WTC11 (cell line): ENCODE measurements at regions not wholly inside any gene's neighbourhood (a gene's known extent, or its start where the extent isn't known, plus 50 kb on each side); places are given as distances from the start of the nearest gene placed in this dataset.

ENCODE experiments used
- ATAC-seq: fragments of 200-7000 bp; cut with Tn5 transposase; 2 replicates; pipeline ENCODE4 v1.10.0; 2021; ENCODE audit warnings: mild to moderate bottlenecking, moderate library complexity
- CTCF ChIA-PET: fragments of 300-600 bp; sonication (Branson Sonifier 250); formaldehyde crosslinking; loops from one replicate; lab custom pipeline; 2021; ENCODE audit warnings: antibody characterized with exemption; lab: Charles Lee
- POLR2A ChIA-PET: fragments of 350-600 bp; sonication (Branson Sonifier 250); formaldehyde crosslinking; loops from one replicate; lab custom pipeline; 2021; ENCODE audit warnings: antibody characterized with exemption; lab: Charles Lee
- DNase-seq: peaks from one replicate; pipeline ENCODE4 v3.0.0; 2021; ENCODE audit warnings: low spot score
- H3K27ac Mint-ChIP-seq: 2 replicates; pipeline ENCODE4 v1.8.0; 2021; ENCODE audit warnings: mixed read lengths
- H3K27me3 Mint-ChIP-seq: 2 replicates; pipeline ENCODE4 v1.8.0; 2021; ENCODE audit warnings: low read depth, mild to moderate bottlenecking, moderate library complexity, mixed read lengths
- H3K36me3 Mint-ChIP-seq: 2 replicates; pipeline ENCODE4 v1.8.0; 2021; ENCODE audit warnings: mixed read lengths
- H3K4me1 Mint-ChIP-seq: 2 replicates; pipeline ENCODE4 v1.8.0; 2022; ENCODE audit warnings: mixed read lengths
- H3K4me3 Mint-ChIP-seq: 2 replicates; pipeline ENCODE4 v1.8.0; 2021; ENCODE audit warnings: mild to moderate bottlenecking, moderate library complexity, mixed read lengths
- H3K9me3 Mint-ChIP-seq: 2 replicates; pipeline ENCODE4 v1.8.0; 2021; ENCODE audit warnings: mixed read lengths
- AFF4 ChIP-seq: sonication (generic); formaldehyde crosslinking; IDR thresholded peaks from 2 replicates; pipeline ENCODE4 v1.8.1; 2023; ENCODE audit warnings: mild to moderate bottlenecking, missing genetic modification reagents, borderline replicate concordance
- ARID4B ChIP-seq: sonication (generic); formaldehyde crosslinking; IDR thresholded peaks from 2 replicates; pipeline ENCODE4 v1.8.0; 2023; ENCODE audit warnings: missing genetic modification reagents, mild to moderate bottlenecking, borderline replicate concordance
- CBFB ChIP-seq: sonication (generic); formaldehyde crosslinking; IDR thresholded peaks from 2 replicates; pipeline ENCODE4 v1.8.1; 2022; ENCODE audit warnings: mild to moderate bottlenecking, low read depth, missing genetic modification reagents
- CDX4 ChIP-seq: fragments of 250-450 bp; sonication (Bioruptor Pico); IDR thresholded peaks from 2 replicates; pipeline ENCODE4 v1.9.0; 2021; ENCODE audit warnings: moderate library complexity, mild to moderate bottlenecking, inconsistent platforms, borderline replicate concordance
- CREB1 ChIP-seq: sonication (generic); formaldehyde crosslinking; IDR thresholded peaks from 2 replicates; pipeline ENCODE4 v1.8.0; 2023; ENCODE audit warnings: mild to moderate bottlenecking, missing genetic modification reagents
- CREM ChIP-seq: sonication (generic); formaldehyde crosslinking; IDR thresholded peaks from 2 replicates; pipeline ENCODE4 v1.8.1; 2022; ENCODE audit warnings: mild to moderate bottlenecking, missing genetic modification reagents, moderate library complexity
- E2F5 ChIP-seq: sonication (generic); formaldehyde crosslinking; IDR thresholded peaks from 2 replicates; pipeline ENCODE4 v1.8.1; 2022; ENCODE audit warnings: mild to moderate bottlenecking, moderate library complexity, missing genetic modification reagents
- ESRRA ChIP-seq: sonication (generic); formaldehyde crosslinking; IDR thresholded peaks from 2 replicates; pipeline ENCODE4 v1.8.1; 2022; ENCODE audit warnings: mild to moderate bottlenecking, missing genetic modification reagents, borderline replicate concordance
- FOXP1 ChIP-seq: sonication (generic); formaldehyde crosslinking; IDR thresholded peaks from 2 replicates; pipeline ENCODE4 v1.8.0; 2022; ENCODE audit warnings: missing genetic modification reagents, mild to moderate bottlenecking, moderate library complexity, borderline replicate concordance
- GTF2I ChIP-seq: fragments of 250-450 bp; sonication (Bioruptor Pico); conservative IDR thresholded peaks from 2 replicates; pipeline ENCODE4 v1.4.0; 2021; ENCODE audit warnings: mild to moderate bottlenecking
- JUN ChIP-seq: sonication (generic); formaldehyde crosslinking; IDR thresholded peaks from 2 replicates; pipeline ENCODE4 v1.8.0; 2023; ENCODE audit warnings: mild to moderate bottlenecking, missing genetic modification reagents
- MAX ChIP-seq: sonication (generic); formaldehyde crosslinking; IDR thresholded peaks from 2 replicates; pipeline ENCODE4 v1.8.0; 2022; ENCODE audit warnings: mild to moderate bottlenecking, missing genetic modification reagents
- NR2C2 ChIP-seq: sonication (generic); formaldehyde crosslinking; IDR thresholded peaks from 2 replicates; pipeline ENCODE4 v1.8.0; 2022; ENCODE audit warnings: mild to moderate bottlenecking, missing genetic modification reagents
- RORB ChIP-seq: fragments of 250-450 bp; sonication (Bioruptor Pico); IDR thresholded peaks from 2 replicates; pipeline ENCODE4 v1.9.0; 2021; ENCODE audit warnings: mild to moderate bottlenecking
- SMAD4 ChIP-seq: sonication (generic); formaldehyde crosslinking; IDR thresholded peaks from 2 replicates; pipeline ENCODE4 v1.8.0; 2022; ENCODE audit warnings: mild to moderate bottlenecking, missing genetic modification reagents
- USF2 ChIP-seq: sonication (generic); formaldehyde crosslinking; IDR thresholded peaks from 2 replicates; pipeline ENCODE4 v1.8.1; 2023; ENCODE audit warnings: mild to moderate bottlenecking, missing genetic modification reagents, moderate library complexity
- ZBTB21 ChIP-seq: sonication (generic); formaldehyde crosslinking; IDR thresholded peaks from 2 replicates; pipeline ENCODE4 v1.8.1; 2023; ENCODE audit warnings: mild to moderate bottlenecking, missing genetic modification reagents, borderline replicate concordance
- ZNF121 ChIP-seq: sonication (generic); formaldehyde crosslinking; IDR thresholded peaks from 2 replicates; pipeline ENCODE4 v1.8.0; 2023; ENCODE audit warnings: missing genetic modification reagents
- ZNF138 ChIP-seq: sonication (generic); formaldehyde crosslinking; conservative IDR thresholded peaks from 2 replicates; pipeline ENCODE4 v1.8.1; 2022; ENCODE audit warnings: mild to moderate bottlenecking, moderate library complexity, missing genetic modification reagents
- ZNF512 ChIP-seq: sonication (generic); formaldehyde crosslinking; IDR thresholded peaks from 2 replicates; pipeline ENCODE4 v1.8.1; 2022; ENCODE audit warnings: missing genetic modification reagents, borderline replicate concordance

- H3K4me1 Mint-ChIP-seq, result peaks cover 7% of the 10 kb centered on the region
- no peaks in the 10 kb centered on the region for H3K36me3 Mint-ChIP-seq
- DNase-seq (no peak), ATAC-seq (no peak)
- ChIA-PET CTCF (no interaction called here), POLR2A (no interaction called here)
- TF ChIP-seq AFF4 (no peak), GTF2I (CRISPR knock-in tag) (no peak), FOXP1 (CRISPR knock-in tag) (no peak), JUN (CRISPR knock-in tag) (no peak), ZNF512 (CRISPR knock-in tag) (no peak), E2F5 (CRISPR knock-in tag) (no peak), RORB (CRISPR knock-in tag) (no peak), SMAD4 (CRISPR knock-in tag) (no peak)
- no peak overlapping the region for H3K27ac Mint-ChIP-seq
- H3K9me3 Mint-ChIP-seq, result peaks cover 9% of the 10 kb centered on the region
- peaks cover 13% of the 10 kb centered on the region for H3K27me3 Mint-ChIP-seq
- no peak overlapping the region for H3K4me3 Mint-ChIP-seq
These were observed 149.2 kb upstream of the LYZL2 start for GRCh38 chr10:30778769-30779168.

GRCh38 chr10:30775779-30776591, 146.4 kb upstream of the LYZL2 start:
- POLR2A ChIA-PET, result no interaction called here
- no peaks in the 10 kb centered on the region for H3K4me1 Mint-ChIP-seq
- DNase-seq (no peak), ATAC-seq (no peak)
- CTCF ChIA-PET, result no interaction called here
- H3K27ac Mint-ChIP-seq, result no peak overlapping the region
- H3K27me3 Mint-ChIP-seq, result peaks cover 10% of the 10 kb centered on the region
- H3K4me3 Mint-ChIP-seq, result no peak overlapping the region
- peaks cover 7% of the 10 kb centered on the region for H3K36me3 Mint-ChIP-seq
- H3K9me3 Mint-ChIP-seq, result peaks cover 23% of the 10 kb centered on the region
- TF ChIP-seq ESRRA (CRISPR knock-in tag) (no peak), NR2C2 (CRISPR knock-in tag) (no peak), ARID4B (no peak), CREB1 (CRISPR knock-in tag) (no peak), MAX (no peak), CREM (no peak), CDX4 (CRISPR knock-in tag) (no peak), ZNF121 (CRISPR knock-in tag) (no peak), ZNF138 (CRISPR knock-in tag) (no peak), ZBTB21 (no peak), GTF2I (CRISPR knock-in tag) (no peak), CBFB (CRISPR knock-in tag) (no peak), USF2 (CRISPR knock-in tag) (no peak)
